Neural progenitor cell (in vitro differentiated cells): ENCODE measurements at regions not wholly inside any gene's neighbourhood (a gene's known extent, or its start where the extent isn't known, plus 50 kb on each side); places are given as distances from the start of the nearest gene placed in this dataset.

Experiments used
- EZH2 ChIP-seq: fragments of 200-600 bp; sonication (generic); IDR thresholded peaks from 2 replicates; pipeline ENCODE4 v1.6.1; 2017; ENCODE audit warnings: antibody characterized with exemption, mild to moderate bottlenecking, moderate library complexity
- EZH2phosphoT487 ChIP-seq: fragments of 200-600 bp; sonication (generic); IDR thresholded peaks from 2 replicates; pipeline ENCODE4 v1.6.1; 2017; ENCODE audit warnings: antibody characterized with exemption
- TF ChIP-seq, protein P1 (sequence below): fragments of 200-600 bp; sonication (generic); IDR thresholded peaks from 2 replicates; pipeline ENCODE4 v1.5.1; 2017; ENCODE audit warnings: antibody characterized with exemption, mild to moderate bottlenecking

DNA sequence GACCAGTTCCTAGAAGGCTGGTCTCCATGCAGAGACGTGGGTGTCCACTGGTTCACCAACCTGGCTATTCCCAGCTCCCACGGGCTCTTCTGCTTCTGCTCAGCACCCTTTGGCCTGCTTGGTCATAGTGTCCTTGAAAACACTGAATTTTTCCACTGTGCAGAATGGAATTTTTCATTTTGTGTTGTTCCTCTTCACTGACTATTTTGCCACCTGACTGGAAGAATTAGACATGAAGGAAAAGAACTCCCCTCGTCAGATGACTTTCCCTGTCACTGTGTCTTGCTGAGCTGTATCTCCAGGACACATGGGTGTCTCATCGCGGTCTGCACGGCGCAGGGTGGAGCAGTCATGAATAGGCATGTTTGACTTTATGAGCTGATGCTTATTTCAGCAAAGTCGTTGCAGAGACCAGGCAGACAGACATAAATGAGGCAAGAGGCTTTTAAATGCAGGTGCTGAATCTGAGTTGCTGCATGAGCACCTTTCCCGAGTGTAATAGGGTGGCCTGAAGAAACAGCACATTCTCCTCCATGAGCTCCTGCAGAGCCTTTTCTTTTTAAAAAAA is 50.2 kb upstream of the SEMA4D start:
- TF ChIP-seq, protein P1, sequence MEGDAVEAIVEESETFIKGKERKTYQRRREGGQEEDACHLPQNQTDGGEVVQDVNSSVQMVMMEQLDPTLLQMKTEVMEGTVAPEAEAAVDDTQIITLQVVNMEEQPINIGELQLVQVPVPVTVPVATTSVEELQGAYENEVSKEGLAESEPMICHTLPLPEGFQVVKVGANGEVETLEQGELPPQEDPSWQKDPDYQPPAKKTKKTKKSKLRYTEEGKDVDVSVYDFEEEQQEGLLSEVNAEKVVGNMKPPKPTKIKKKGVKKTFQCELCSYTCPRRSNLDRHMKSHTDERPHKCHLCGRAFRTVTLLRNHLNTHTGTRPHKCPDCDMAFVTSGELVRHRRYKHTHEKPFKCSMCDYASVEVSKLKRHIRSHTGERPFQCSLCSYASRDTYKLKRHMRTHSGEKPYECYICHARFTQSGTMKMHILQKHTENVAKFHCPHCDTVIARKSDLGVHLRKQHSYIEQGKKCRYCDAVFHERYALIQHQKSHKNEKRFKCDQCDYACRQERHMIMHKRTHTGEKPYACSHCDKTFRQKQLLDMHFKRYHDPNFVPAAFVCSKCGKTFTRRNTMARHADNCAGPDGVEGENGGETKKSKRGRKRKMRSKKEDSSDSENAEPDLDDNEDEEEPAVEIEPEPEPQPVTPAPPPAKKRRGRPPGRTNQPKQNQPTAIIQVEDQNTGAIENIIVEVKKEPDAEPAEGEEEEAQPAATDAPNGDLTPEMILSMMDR, result no peak
- TF ChIP-seq EZH2 (no peak), EZH2phosphoT487 (no peak)
